WTC11 (cell line): ENCODE measurements at regions not wholly inside any gene's neighbourhood (a gene's known extent, or its start where the extent isn't known, plus 50 kb on each side); places are given as distances from the start of the nearest gene placed in this dataset.

ENCODE experiments used
- ATAC-seq: fragments of 200-7000 bp; cut with Tn5 transposase; 2 replicates; pipeline ENCODE4 v1.10.0; 2021; ENCODE audit warnings: mild to moderate bottlenecking, moderate library complexity
- CTCF ChIA-PET: fragments of 300-600 bp; sonication (Branson Sonifier 250); formaldehyde crosslinking; loops from one replicate; lab custom pipeline; 2021; ENCODE audit warnings: antibody characterized with exemption; lab: Charles Lee
- POLR2A ChIA-PET: fragments of 350-600 bp; sonication (Branson Sonifier 250); formaldehyde crosslinking; loops from one replicate; lab custom pipeline; 2021; ENCODE audit warnings: antibody characterized with exemption; lab: Charles Lee
- DNase-seq: peaks from one replicate; pipeline ENCODE4 v3.0.0; 2021; ENCODE audit warnings: low spot score
- H3K27ac Mint-ChIP-seq: 2 replicates; pipeline ENCODE4 v1.8.0; 2021; ENCODE audit warnings: mixed read lengths
- H3K27me3 Mint-ChIP-seq: 2 replicates; pipeline ENCODE4 v1.8.0; 2021; ENCODE audit warnings: low read depth, mild to moderate bottlenecking, moderate library complexity, mixed read lengths
- H3K36me3 Mint-ChIP-seq: 2 replicates; pipeline ENCODE4 v1.8.0; 2021; ENCODE audit warnings: mixed read lengths
- H3K4me1 Mint-ChIP-seq: 2 replicates; pipeline ENCODE4 v1.8.0; 2022; ENCODE audit warnings: mixed read lengths
- H3K4me3 Mint-ChIP-seq: 2 replicates; pipeline ENCODE4 v1.8.0; 2021; ENCODE audit warnings: mild to moderate bottlenecking, moderate library complexity, mixed read lengths
- H3K9me3 Mint-ChIP-seq: 2 replicates; pipeline ENCODE4 v1.8.0; 2021; ENCODE audit warnings: mixed read lengths
- ATF1 ChIP-seq: sonication (generic); formaldehyde crosslinking; IDR thresholded peaks from 2 replicates; pipeline ENCODE4 v1.8.1; 2023; ENCODE audit warnings: mild to moderate bottlenecking, moderate library complexity, missing genetic modification reagents
- CBFB ChIP-seq: sonication (generic); formaldehyde crosslinking; IDR thresholded peaks from 2 replicates; pipeline ENCODE4 v1.8.1; 2022; ENCODE audit warnings: mild to moderate bottlenecking, low read depth, missing genetic modification reagents
- CTCF ChIP-seq: fragments of 200-600 bp; IDR thresholded peaks from 2 replicates; pipeline ENCODE4 v1.8.0; 2022; ENCODE audit warnings: antibody characterized with exemption
- ESRRA ChIP-seq: sonication (generic); formaldehyde crosslinking; IDR thresholded peaks from 2 replicates; pipeline ENCODE4 v1.8.1; 2022; ENCODE audit warnings: mild to moderate bottlenecking, missing genetic modification reagents, borderline replicate concordance
- GTF2I ChIP-seq: fragments of 250-450 bp; sonication (Bioruptor Pico); conservative IDR thresholded peaks from 2 replicates; pipeline ENCODE4 v1.4.0; 2021; ENCODE audit warnings: mild to moderate bottlenecking
- JUN ChIP-seq: sonication (generic); formaldehyde crosslinking; IDR thresholded peaks from 2 replicates; pipeline ENCODE4 v1.8.0; 2023; ENCODE audit warnings: mild to moderate bottlenecking, missing genetic modification reagents
- NR2C2 ChIP-seq: sonication (generic); formaldehyde crosslinking; IDR thresholded peaks from 2 replicates; pipeline ENCODE4 v1.8.0; 2022; ENCODE audit warnings: mild to moderate bottlenecking, missing genetic modification reagents
- RELA ChIP-seq: sonication (generic); formaldehyde crosslinking; IDR thresholded peaks from 2 replicates; pipeline ENCODE4 v1.8.1; 2022; ENCODE audit warnings: missing genetic modification reagents, mild to moderate bottlenecking, borderline replicate concordance
- RORB ChIP-seq: fragments of 250-450 bp; sonication (Bioruptor Pico); IDR thresholded peaks from 2 replicates; pipeline ENCODE4 v1.9.0; 2021; ENCODE audit warnings: mild to moderate bottlenecking
- SMAD4 ChIP-seq: sonication (generic); formaldehyde crosslinking; IDR thresholded peaks from 2 replicates; pipeline ENCODE4 v1.8.0; 2022; ENCODE audit warnings: mild to moderate bottlenecking, missing genetic modification reagents
- ZBTB21 ChIP-seq: sonication (generic); formaldehyde crosslinking; IDR thresholded peaks from 2 replicates; pipeline ENCODE4 v1.8.1; 2023; ENCODE audit warnings: mild to moderate bottlenecking, missing genetic modification reagents, borderline replicate concordance
- ZNF121 ChIP-seq: sonication (generic); formaldehyde crosslinking; IDR thresholded peaks from 2 replicates; pipeline ENCODE4 v1.8.0; 2023; ENCODE audit warnings: missing genetic modification reagents
- ZNF138 ChIP-seq: sonication (generic); formaldehyde crosslinking; conservative IDR thresholded peaks from 2 replicates; pipeline ENCODE4 v1.8.1; 2022; ENCODE audit warnings: mild to moderate bottlenecking, moderate library complexity, missing genetic modification reagents
- ZNF281 ChIP-seq: sonication (generic); formaldehyde crosslinking; IDR thresholded peaks from 2 replicates; pipeline ENCODE4 v1.8.0; 2023; ENCODE audit warnings: mild to moderate bottlenecking, missing genetic modification reagents
- ZNF317 ChIP-seq: sonication (generic); formaldehyde crosslinking; IDR thresholded peaks from 2 replicates; pipeline ENCODE4 v1.8.1; 2023; ENCODE audit warnings: low read depth, mild to moderate bottlenecking, moderate library complexity, missing genetic modification reagents, borderline replicate concordance
- TF ChIP-seq, protein P1 (sequence below): sonication (generic); formaldehyde crosslinking; IDR thresholded peaks from 2 replicates; pipeline ENCODE4 v1.8.1; 2022; ENCODE audit warnings: low read depth, mild to moderate bottlenecking, moderate library complexity, missing genetic modification reagents, borderline replicate concordance
- TF ChIP-seq, protein P2 (sequence below): sonication (generic); formaldehyde crosslinking; IDR thresholded peaks from 2 replicates; pipeline ENCODE4 v1.8.1; 2023; ENCODE audit warnings: mild to moderate bottlenecking, missing genetic modification reagents, moderate library complexity
- TF ChIP-seq, protein P3 (sequence below): sonication (generic); formaldehyde crosslinking; IDR thresholded peaks from 2 replicates; pipeline ENCODE4 v1.8.1; 2023; ENCODE audit warnings: mild to moderate bottlenecking, moderate library complexity, missing genetic modification reagents
- TF ChIP-seq, protein P4 (sequence below): sonication (generic); formaldehyde crosslinking; conservative IDR thresholded peaks from 2 replicates; pipeline ENCODE4 v1.8.1; 2023; ENCODE audit warnings: mild to moderate bottlenecking, low read depth, missing genetic modification reagents, moderate library complexity
- TF ChIP-seq, protein P5 (sequence below): sonication (generic); formaldehyde crosslinking; IDR thresholded peaks from 2 replicates; pipeline ENCODE4 v1.8.1; 2022; ENCODE audit warnings: mild to moderate bottlenecking, missing genetic modification reagents, moderate library complexity, borderline replicate concordance

GRCh38 chr6:66985816-66986215 lies 1278.8 kb upstream of the EYS start (continued):
- no peak for TF ChIP-seq RORB (CRISPR knock-in tag)
- no peak for TF ChIP-seq ZNF138
- no peak for TF ChIP-seq ZNF121 (CRISPR knock-in tag)
- TF ChIP-seq CTCF: no peak
- no peak for TF ChIP-seq JUN (CRISPR knock-in tag)
- TF ChIP-seq ZBTB21 (CRISPR knock-in tag): no peak
- no peak for TF ChIP-seq NR2C2 (CRISPR knock-in tag)
- TF ChIP-seq ZNF317 (CRISPR knock-in tag): no peak
- TF ChIP-seq, protein P1, sequence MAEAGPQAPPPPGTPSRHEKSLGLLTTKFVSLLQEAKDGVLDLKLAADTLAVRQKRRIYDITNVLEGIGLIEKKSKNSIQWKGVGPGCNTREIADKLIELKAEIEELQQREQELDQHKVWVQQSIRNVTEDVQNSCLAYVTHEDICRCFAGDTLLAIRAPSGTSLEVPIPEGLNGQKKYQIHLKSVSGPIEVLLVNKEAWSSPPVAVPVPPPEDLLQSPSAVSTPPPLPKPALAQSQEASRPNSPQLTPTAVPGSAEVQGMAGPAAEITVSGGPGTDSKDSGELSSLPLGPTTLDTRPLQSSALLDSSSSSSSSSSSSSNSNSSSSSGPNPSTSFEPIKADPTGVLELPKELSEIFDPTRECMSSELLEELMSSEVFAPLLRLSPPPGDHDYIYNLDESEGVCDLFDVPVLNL (CRISPR knock-in tag): no peak
- TF ChIP-seq, protein P2, sequence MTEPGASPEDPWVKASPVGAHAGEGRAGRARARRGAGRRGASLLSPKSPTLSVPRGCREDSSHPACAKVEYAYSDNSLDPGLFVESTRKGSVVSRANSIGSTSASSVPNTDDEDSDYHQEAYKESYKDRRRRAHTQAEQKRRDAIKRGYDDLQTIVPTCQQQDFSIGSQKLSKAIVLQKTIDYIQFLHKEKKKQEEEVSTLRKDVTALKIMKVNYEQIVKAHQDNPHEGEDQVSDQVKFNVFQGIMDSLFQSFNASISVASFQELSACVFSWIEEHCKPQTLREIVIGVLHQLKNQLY: no peak
- no peak for TF ChIP-seq ZNF281 (CRISPR knock-in tag)
- TF ChIP-seq, all 79 proteins: peak for 0

- ChIA-PET CTCF (no interaction called here), POLR2A (no interaction called here)
- TF ChIP-seq ATF1 (CRISPR knock-in tag) (no peak), SMAD4 (no peak)
- TF ChIP-seq, protein P3, sequence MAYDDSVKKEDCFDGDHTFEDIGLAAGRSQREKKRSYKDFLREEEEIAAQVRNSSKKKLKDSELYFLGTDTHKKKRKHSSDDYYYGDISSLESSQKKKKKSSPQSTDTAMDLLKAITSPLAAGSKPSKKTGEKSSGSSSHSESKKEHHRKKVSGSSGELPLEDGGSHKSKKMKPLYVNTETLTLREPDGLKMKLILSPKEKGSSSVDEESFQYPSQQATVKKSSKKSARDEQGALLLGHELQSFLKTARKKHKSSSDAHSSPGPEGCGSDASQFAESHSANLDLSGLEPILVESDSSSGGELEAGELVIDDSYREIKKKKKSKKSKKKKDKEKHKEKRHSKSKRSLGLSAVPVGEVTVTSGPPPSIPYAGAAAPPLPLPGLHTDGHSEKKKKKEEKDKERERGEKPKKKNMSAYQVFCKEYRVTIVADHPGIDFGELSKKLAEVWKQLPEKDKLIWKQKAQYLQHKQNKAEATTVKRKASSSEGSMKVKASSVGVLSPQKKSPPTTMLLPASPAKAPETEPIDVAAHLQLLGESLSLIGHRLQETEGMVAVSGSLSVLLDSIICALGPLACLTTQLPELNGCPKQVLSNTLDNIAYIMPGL (CRISPR knock-in tag): no peak
- H3K27ac Mint-ChIP-seq: no peak overlapping the region
- peaks cover 4% of the 10 kb centered on the region; the same call in 1 of the 2 replicates for H3K36me3 Mint-ChIP-seq
- DNase-seq (no peak), ATAC-seq (no peak)
- no peaks in the 10 kb centered on the region for H3K27me3 Mint-ChIP-seq
- H3K4me3 Mint-ChIP-seq: no peak overlapping the region
- peaks cover 30% of the 10 kb centered on the region for H3K9me3 Mint-ChIP-seq
- H3K4me1 Mint-ChIP-seq: no peaks in the 10 kb centered on the region
These were observed 1263.3 kb upstream of the EYS start for GRCh38 chr6:66970373-66970772.

DNA sequence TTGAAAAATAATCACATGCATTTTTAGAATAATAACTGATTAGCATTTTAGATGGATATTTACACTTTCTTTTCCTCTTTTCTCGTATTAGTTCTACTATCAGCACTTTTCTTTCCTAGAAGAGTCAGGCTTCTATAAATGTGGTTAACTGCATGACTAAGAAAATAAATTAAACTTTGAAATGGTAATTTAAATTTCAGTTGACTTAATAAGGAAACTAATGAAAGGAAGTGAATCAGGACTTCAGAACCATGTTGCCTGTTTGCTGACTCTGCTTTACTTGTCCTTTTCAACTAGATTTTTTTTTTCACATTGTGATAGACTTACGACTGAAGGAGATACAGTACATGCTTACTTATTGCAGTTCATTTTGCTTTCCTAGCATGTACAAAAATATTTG lies 1258.2 kb upstream of the EYS start:
- H3K4me3 Mint-ChIP-seq: no peak overlapping the region
- peaks cover 13% of the 10 kb centered on the region for H3K36me3 Mint-ChIP-seq
- ChIA-PET CTCF (no interaction called here), POLR2A (no interaction called here)
- peaks cover under 1% of the 10 kb centered on the region; the same call in 1 of the 2 replicates for H3K27me3 Mint-ChIP-seq
- ATAC-seq (no peak), DNase-seq (no peak)
- H3K27ac Mint-ChIP-seq: no peak overlapping the region
- H3K9me3 Mint-ChIP-seq: peaks cover 41% of the 10 kb centered on the region
- H3K4me1 Mint-ChIP-seq: no peaks in the 10 kb centered on the region
- TF ChIP-seq ESRRA (CRISPR knock-in tag) (no peak), GTF2I (CRISPR knock-in tag) (no peak), CTCF (no peak), RELA (no peak), CBFB (CRISPR knock-in tag) (no peak)
- TF ChIP-seq, protein P4, sequence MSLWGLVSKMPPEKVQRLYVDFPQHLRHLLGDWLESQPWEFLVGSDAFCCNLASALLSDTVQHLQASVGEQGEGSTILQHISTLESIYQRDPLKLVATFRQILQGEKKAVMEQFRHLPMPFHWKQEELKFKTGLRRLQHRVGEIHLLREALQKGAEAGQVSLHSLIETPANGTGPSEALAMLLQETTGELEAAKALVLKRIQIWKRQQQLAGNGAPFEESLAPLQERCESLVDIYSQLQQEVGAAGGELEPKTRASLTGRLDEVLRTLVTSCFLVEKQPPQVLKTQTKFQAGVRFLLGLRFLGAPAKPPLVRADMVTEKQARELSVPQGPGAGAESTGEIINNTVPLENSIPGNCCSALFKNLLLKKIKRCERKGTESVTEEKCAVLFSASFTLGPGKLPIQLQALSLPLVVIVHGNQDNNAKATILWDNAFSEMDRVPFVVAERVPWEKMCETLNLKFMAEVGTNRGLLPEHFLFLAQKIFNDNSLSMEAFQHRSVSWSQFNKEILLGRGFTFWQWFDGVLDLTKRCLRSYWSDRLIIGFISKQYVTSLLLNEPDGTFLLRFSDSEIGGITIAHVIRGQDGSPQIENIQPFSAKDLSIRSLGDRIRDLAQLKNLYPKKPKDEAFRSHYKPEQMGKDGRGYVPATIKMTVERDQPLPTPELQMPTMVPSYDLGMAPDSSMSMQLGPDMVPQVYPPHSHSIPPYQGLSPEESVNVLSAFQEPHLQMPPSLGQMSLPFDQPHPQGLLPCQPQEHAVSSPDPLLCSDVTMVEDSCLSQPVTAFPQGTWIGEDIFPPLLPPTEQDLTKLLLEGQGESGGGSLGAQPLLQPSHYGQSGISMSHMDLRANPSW (CRISPR knock-in tag): no peak
- TF ChIP-seq, protein P5, sequence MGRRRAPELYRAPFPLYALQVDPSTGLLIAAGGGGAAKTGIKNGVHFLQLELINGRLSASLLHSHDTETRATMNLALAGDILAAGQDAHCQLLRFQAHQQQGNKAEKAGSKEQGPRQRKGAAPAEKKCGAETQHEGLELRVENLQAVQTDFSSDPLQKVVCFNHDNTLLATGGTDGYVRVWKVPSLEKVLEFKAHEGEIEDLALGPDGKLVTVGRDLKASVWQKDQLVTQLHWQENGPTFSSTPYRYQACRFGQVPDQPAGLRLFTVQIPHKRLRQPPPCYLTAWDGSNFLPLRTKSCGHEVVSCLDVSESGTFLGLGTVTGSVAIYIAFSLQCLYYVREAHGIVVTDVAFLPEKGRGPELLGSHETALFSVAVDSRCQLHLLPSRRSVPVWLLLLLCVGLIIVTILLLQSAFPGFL (CRISPR knock-in tag): no peak
